ENCODE measurements at regions not wholly inside any gene's neighbourhood (a gene's known extent, or its start where the extent isn't known, plus 50 kb on each side); places are given as distances from the start of the nearest gene placed in this dataset.

GRCh38 chr5:133662578-133662977 is 50.2 kb upstream of the FSTL4 start:
- no peak for TF ChIP-seq CTCF (conservative IDR thresholded peaks at IDR 0.05)
- no peak for TF ChIP-seq ZFX (IDR thresholded peaks at IDR 0.05)
- H3K27ac ChIP-seq = no peak overlapping the region
